Activated CD8-positive, alpha-beta memory T cell treated with anti-CD3 and anti-CD28 coated beads for 36 hours (primary cell): ENCODE measurements at regions not wholly inside any gene's neighbourhood (a gene's known extent, or its start where the extent isn't known, plus 50 kb on each side); places are given as distances from the start of the nearest gene placed in this dataset.
"Not testable (repeated sequence)": the region's sequence is repeated elsewhere in the genome, so short reads cannot be mapped to it uniquely, and the experiment has no call there.

Experiments
- CTCF ChIA-PET: fragments of 350-600 bp; sonication (Branson Sonifier 250); formaldehyde crosslinking; loops from one replicate; lab custom pipeline; 2021; ENCODE audit warnings: antibody characterized with exemption; lab: Charles Lee
- POLR2A ChIA-PET: fragments of 350-600 bp; sonication (Branson Sonifier 250); formaldehyde crosslinking; loops from one replicate; lab custom pipeline; 2021; ENCODE audit warnings: antibody characterized with exemption; lab: Charles Lee

DNA sequence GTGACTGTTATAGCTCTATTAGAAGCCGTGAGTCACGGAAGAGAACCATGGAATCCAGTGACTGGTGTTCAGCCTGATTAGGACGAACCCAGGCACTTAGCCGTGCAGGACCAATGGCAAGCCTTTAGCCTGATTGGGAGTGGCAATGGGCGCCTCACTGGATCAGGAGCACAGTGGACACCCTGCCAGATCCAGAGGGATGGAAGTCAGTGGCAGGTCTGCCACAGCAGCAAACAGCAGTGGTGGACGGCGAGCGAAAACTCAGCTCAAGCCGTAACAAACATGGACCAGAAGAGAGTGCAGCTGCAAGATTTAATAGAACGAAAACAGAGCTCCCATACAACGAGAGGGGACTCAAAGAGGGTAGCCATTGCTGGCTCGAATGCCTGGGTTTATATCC is 1326.5 kb downstream of the ADGRL3 start:
- CTCF ChIA-PET = no interaction called here
- POLR2A ChIA-PET = no interaction called here

DNA sequence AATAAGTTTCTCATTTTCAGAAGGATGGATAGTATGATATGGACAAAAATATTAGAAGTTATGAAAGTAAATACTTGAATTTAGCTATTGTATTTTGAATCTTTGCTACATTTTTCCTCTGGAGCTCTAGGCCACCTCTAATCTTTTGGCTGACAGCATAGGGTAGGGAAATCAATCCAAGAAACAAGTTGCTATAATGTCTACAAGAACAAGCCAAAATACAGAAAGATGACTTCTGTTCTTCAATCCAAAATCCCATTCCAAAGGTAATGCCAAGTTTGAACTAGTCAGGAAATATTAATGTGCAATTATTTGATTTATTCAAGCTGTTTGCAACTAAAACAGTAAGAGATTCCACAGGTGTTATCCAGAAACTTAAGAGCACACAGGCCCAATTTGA is 1323.1 kb downstream of the ADGRL3 start:
- ChIA-PET POLR2A (no interaction called here), CTCF (no interaction called here)

DNA sequence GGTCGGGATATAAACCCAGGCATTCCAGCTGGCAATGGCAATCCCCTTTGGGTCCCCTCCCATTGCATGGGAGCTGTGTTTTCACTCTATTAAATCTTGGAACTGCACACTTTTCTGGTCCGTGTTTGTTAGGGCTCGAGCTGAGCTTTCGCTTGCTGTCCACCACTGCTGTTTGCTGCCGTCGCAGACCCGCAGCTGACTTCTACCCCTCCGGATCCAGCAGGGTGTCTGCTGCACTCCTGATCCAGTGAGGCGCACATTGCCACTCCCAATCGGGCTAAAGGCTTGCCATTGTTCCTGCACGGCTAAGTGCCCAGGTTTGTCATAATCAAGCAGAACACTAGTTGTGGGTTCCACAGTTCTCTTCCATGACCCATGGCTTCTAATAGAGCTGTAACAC is 1322.1 kb downstream of the ADGRL3 start:
- CTCF ChIA-PET = no interaction called here
- POLR2A ChIA-PET = no interaction called here

DNA sequence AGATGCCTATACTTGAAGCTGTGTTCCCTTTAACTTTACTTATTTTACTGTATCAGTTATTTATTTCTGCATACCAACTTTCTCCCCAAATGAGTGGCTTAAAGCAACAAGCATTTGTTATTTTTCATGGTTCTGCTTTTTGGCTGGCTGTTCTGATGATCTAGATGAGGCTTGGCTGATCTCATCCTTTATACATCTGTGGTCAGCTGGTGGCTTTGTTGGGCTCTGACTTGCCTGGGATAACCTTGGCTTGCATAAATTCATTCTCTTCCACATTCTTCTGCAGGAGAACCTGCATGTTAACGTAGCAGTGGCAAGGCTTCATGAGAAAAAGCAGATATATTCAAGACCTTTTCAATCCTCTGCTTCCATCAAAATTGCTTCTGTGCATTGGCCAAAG is 1317.6 kb downstream of the ADGRL3 start:
- ChIA-PET POLR2A (no interaction called here), CTCF (no interaction called here)

DNA sequence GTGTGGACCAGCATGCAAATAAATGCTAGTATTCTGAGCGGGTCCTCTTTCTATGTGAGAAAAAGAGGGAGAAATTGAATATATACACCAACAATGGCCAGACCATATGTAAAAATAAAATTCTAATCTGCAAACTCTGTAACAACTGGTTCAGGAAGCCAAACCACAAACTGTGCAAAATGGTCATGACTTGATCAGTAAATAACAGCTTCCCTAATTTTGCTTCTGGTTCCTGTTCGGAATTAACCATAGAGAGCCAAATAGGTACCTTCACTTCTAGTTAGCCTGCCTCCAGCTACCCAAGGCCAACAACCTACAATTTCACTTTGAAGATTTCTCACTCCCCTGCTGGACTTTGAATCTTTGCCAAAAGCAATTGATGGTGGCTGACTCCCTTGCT is 1313.2 kb downstream of the ADGRL3 start:
- ChIA-PET POLR2A (no interaction called here), CTCF (no interaction called here)

DNA sequence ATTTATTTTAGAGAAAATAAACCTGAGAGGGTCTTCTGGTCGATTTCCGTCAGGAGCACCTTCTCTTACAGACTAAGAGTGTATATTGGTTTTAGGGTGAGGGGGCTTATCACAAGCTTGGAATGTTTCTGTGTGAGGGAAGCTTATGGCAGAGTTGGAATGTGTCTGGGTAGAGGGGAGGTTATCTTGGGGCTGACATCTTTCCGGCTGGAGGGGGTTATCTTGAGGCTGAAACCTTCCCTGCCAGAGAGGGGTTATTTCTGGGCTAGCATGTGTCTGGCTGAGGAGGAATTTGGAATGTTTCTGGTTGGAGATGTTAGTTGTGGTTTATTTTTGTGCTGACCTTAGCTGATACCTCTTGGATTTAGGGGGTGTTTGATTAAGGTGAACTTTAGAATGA is 1312.1 kb downstream of the ADGRL3 start:
- POLR2A ChIA-PET = no interaction called here

DNA sequence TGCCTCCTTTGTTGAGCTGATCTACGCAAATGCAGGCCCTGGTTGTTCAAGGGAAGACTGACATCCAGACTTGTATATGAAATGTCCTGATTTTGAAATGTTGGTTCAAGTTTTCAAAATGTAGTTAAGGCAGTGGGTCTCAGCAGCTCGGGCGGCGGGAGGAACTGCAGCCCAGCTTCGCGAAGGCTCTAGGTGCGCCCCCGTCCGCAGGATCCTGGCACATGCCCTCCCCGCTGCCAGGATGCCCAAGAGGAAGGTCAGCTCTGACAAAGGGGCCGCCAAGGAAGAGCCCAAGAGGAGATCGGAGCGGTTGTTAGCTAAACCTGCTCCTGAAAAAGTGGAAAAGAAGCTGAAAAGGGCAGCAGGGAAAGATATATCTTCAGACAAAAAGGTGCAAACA is 1310.1 kb downstream of the ADGRL3 start:
- ChIA-PET POLR2A (no interaction called here), CTCF (no interaction called here)

More for the DNA sequence above, 1312.1 kb downstream of the ADGRL3 start:
- CTCF ChIA-PET = no interaction called here

DNA sequence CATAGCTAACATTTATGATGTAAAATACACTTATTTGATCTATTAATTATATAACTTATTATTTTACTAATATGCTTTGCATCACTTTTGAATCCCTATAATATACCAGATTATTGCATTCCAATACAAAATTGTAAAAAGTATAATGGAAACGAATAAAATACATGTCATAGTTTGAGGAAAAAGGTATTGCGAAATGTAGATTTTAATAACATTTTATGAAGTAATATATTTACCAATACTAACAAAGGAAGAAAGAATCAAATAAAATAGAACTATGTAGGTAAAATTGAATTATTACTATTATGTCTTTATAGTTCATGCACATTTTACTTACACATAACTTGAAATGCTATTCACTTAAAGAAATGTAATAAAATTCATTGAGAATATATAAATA is 1300.2 kb downstream of the ADGRL3 start:
- ChIA-PET POLR2A (no interaction called here), CTCF (no interaction called here)

DNA sequence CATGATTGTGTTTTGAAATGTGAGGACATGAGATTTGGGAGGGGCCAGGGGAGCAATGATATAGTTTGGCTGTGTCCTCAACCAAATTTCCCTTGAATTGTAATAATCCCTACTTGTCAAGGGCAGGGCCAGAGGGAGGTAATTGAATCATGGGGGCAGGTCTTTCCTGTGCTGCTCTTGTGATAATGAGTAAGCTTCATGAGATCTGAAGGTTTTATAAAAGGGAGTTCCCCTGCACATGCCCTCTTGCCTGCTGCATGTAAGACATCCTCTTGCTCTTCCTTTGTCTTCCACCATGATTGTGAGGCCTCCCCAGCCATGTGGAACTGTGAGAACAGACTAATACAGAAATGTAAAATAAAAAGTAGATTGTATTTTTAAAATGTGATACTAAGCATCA is 1294.9 kb downstream of the ADGRL3 start:
- POLR2A ChIA-PET = no interaction called here
- CTCF ChIA-PET = no interaction called here

DNA sequence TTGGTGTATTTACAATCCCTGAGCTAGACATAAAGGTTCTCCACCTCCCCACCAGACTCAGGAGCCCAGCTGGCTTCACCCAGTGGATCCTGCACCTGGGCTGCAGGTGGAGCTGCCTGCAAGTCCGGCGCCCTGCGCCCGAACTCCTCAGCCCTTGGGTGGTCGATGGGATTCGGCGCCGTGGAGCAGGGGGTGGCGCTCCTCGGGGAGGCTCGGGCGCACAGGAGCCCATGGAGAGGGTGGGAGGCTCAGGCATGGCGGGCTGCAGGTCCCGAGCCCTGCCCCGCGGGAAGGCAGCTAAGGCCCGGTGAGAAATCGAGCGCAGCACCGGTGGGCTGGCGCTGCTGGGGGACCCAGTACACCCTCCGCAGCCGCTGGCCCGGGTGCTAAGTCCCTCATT is 1291.6 kb downstream of the ADGRL3 start:
- POLR2A ChIA-PET, CTCF ChIA-PET: not testable (repeated sequence)

DNA sequence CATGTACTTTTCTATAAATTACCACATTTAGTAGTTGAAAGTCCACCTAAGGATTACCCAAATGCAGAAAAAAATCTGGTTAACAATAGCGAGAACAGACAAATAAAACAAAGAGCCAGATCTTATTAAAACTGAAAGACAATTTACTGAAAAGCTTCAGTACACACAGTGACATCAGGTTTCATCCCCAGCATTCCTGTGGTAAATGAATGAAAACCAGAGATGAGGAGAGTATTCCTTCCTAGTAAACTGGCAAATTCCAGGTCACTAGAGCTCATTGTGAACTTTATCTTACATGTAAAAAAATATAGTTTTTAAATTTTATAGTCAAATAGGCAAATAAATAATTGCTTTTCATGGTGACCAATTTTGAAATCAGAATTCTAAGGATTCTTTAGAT is 1290.5 kb downstream of the ADGRL3 start:
- ChIA-PET POLR2A (no interaction called here), CTCF (no interaction called here)

DNA sequence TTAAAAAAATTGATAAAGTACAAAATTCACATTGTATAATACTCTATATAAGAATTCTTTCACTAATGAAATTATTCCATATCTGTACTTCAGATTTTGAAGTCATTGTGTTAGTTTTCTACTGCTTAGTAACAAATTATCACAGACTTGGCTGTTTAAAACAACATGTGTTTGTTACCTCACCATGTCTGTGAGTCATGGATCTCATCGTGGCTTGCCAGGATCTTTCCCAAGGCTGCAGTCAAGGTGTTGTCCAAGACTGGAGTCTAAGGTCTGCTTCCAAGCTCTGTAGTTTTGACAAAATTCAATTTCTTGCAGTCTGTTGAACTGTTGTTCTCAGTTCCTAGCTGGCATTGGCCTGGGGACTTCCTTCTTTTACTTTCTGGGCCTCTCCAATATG is 1286.9 kb downstream of the ADGRL3 start:
- POLR2A ChIA-PET = no interaction called here
- CTCF ChIA-PET = no interaction called here

DNA sequence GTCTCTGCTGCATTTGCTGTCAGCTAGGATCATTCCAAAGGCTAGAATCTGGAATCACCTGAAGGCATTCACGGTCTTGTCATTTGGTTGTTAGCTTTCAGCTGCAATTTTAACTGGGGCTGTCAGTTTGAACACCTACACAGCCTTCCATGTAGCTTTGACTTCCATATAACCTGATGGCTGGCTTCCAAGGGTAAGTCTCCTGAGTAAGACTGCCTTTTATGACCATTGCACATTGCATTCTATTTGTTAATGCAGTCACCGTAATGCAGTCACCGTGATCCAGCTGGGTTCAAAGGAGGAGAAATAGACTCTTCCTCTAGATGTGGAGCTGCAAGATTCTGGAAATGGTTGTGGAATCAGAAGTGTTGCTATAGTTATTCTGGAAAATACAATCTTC is 1284.2 kb downstream of the ADGRL3 start:
- POLR2A ChIA-PET = no interaction called here
- CTCF ChIA-PET = no interaction called here

DNA sequence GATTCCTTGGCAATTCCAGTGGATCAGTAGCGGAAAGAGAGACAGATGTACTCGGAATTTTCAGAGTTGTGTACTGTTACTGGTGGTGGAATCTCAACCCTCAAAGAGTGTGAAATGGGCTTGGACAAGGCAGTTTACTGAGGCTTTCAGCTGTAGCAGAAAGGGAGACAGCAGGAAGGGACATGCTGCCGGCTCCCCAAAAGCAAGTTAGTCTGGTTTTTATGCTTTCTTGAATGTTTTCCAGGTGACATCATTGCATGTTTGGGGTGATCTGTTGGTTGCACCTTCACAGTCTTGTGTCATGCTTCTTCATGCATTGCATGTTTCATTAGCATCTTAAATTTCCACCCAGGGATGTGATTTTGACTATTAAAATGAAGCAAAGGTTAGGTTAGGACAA is 1282.2 kb downstream of the ADGRL3 start:
- POLR2A ChIA-PET = no interaction called here
- CTCF ChIA-PET = no interaction called here

DNA sequence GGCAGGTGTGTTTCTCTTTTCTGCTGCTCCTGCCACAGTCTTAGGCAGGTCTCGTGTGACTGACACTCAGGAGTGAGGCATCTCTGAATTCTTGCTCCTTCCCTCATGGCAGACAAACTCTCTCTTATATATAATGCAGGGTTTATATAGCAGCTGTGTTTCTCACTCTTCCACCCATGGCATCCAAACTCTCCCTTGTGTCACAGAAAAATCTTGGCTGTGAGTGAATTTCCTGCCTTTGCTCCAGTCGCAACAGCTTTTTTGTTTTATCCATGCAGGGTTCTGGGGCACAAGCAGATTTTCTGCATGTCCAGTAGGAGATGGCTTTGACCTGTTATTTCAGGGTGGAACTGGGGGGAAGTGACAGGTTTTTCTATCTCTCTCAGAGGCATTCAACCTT is 1275.5 kb downstream of the ADGRL3 start:
- ChIA-PET CTCF (no interaction called here), POLR2A (no interaction called here)

DNA sequence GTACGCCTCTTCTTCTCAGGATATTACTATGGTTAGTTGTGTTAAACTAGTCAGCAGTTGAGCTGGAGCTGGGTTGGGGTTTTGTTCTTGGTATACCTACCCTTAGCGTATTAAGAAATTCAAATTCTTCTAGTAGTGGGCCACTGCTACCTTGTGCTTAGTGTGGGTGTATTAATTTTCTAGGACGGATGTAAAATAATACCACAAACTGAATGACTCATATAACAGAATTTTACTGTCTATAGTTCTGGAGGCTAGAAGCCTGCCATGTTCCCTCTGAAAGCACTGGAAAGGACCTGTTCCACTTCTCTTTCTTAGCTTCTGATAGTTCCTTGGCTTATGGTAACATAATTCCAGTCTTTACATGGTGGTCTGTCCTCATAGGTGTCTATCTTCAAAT is 1274.7 kb downstream of the ADGRL3 start:
- ChIA-PET CTCF (no interaction called here), POLR2A (no interaction called here)

DNA sequence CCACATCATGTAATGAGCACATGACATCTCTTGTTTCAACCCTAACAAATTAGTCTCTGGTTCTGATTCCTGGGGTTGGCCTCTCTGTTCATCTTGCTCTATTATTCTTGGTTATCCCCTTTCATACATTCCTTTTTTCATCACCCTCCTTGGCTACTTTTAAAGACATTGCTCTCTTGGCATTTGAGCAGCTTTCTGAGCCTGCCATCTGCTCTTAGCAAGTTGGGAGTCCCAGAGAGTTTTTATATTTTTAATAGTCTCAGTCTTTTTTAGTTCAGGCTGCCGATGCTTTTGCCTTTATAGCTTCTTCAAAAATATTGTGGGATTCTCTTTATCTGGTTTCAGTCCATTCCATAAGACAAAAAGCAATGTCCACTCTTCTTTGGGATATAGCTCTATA is 1270.9 kb downstream of the ADGRL3 start:
- ChIA-PET POLR2A (no interaction called here), CTCF (no interaction called here)

DNA sequence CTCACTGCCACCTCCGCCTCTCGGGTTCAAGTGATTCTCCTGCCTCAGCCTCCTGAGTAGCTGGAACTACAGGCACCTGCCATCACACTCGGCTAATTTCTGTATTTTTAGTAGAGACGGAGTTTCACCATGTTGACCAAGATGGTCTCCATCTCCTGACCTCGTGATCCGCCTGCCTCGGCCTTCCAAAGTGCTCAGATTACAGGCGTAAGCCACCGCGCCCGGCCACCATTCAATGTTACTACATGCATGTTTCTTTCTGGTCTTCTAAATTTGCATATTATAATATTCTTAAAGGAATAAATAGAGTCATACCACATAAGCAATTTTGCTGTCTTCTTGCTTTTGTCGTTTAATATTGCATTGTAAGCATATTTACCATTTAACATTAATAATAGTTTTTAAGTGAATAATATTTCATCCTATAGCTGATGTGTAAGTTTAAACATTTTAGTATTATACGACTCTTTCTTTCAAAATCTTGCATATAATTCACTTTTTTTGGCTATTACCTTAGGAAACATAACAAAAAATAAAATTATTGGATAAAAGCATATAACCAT is 1270.4 kb downstream of the ADGRL3 start:
- ChIA-PET CTCF (no interaction called here), POLR2A (no interaction called here)

DNA sequence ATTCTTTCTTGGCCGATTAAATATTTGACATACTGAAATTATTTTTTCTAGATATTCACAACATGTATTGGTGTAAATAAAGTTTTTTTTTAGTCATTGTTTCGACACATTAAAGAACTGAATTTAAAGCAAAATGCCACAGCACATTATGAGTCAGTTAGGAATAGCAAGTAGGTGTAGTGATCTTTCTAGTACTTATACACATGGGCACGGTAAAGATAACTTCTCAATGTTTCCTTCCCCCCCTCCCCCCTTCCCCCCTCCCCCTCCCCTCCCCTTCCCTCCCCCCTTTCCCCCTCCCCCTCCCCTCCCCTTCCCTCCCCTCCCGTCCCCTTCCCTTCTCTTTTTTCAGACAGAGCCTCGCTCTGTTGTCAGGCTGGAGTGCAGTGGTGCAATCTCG is 1269.9 kb downstream of the ADGRL3 start:
- POLR2A ChIA-PET = no interaction called here
- CTCF ChIA-PET = no interaction called here

DNA sequence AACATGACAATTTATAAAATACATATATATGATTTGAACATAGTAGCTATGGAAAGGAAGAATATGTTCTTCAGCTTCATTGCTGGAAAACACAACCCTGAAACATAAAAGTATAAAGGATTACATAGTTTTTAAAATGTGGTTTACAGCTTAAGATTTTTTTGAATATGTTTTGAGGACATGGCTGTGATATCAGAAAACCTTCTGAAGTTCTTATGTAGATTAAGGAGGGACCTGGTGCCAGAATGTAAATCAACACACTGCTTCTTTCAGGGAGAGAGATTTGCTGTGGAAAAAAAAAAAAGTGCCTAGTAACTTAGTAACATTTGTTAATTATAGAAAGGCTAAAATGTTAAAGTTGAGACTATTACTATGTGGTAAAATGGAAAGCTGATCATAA is 1261.8 kb downstream of the ADGRL3 start:
- ChIA-PET POLR2A (no interaction called here), CTCF (no interaction called here)

DNA sequence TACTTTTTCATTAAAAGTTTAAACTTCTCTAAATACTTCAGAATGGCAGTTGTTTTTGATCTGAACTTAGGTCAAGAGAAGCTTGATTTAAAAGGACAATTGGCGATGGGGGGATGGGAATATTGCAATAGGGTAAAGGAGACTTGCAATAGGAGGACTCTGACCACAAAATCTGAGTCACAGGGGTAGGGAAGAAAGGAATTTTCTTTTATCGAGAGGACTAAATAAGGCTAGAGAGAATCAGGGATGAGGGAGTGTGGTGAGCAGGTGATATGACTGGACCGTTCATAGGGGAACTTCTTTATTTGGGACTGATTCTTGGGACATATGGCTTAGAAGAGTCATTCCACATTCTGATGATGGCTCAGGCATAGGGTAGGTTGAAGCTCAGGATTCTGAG is 1260.2 kb downstream of the ADGRL3 start:
- CTCF ChIA-PET = no interaction called here
- POLR2A ChIA-PET = no interaction called here

DNA sequence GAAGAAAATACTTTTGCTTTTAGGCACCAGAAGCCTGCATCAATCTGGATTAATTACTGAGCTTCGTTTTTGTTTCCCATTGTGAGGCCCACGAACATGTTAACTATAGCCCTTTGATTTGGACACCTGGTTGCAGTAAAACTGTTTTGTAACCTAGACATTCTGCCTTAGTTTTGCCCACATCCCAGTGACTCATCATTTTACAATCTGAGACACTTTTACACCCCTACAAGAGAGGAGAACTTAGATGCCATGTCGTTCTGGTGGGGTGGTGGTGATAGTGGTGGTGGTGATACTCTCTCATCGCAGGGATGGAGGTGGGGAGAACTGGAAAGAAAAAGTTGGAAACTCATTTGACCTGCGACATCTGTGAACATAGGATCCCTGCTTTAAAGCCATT is 1257.2 kb downstream of the ADGRL3 start:
- POLR2A ChIA-PET = no interaction called here
- CTCF ChIA-PET = no interaction called here

DNA sequence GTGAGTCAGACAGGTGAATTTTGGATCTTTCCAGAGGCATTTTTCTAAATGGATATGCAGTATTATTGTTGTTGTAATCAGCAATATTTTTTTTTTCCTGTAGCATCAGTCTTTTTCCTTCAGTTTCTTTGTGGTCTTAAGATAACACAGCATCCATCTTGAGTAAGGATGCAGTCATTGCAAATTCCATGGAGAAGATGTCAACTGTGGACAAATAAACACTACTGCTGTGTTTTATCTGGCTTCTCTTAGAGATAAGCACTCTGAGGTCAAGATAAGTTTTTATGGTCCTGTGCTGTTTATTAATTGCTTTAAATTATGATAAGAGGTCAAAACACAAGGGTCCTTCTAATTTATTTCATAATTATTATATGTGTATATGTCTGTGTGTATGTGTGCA is 1255.7 kb downstream of the ADGRL3 start:
- POLR2A ChIA-PET = no interaction called here
- CTCF ChIA-PET = no interaction called here
